SK-N-SH treated with all-trans-retinoic acid at 6 μM for 48 hours (cell line): ENCODE measurements at regions not wholly inside any gene's neighbourhood (a gene's known extent, or its start where the extent isn't known, plus 50 kb on each side); places are given as distances from the start of the nearest gene placed in this dataset.

ENCODE experiments used
- PPARA ChIP-seq: fragments of 250-450 bp; sonication (Bioruptor Pico); IDR thresholded peaks from 2 replicates; pipeline ENCODE4 v1.5.0; 2020; ENCODE audit warnings: mild to moderate bottlenecking, borderline replicate concordance
- ZNF8 ChIP-seq: fragments of 450-650 bp; formaldehyde crosslinking; IDR thresholded peaks from 2 replicates; pipeline ENCODE4 v1.5.0; 2020; ENCODE audit warnings: mild to moderate bottlenecking, moderate library complexity

DNA sequence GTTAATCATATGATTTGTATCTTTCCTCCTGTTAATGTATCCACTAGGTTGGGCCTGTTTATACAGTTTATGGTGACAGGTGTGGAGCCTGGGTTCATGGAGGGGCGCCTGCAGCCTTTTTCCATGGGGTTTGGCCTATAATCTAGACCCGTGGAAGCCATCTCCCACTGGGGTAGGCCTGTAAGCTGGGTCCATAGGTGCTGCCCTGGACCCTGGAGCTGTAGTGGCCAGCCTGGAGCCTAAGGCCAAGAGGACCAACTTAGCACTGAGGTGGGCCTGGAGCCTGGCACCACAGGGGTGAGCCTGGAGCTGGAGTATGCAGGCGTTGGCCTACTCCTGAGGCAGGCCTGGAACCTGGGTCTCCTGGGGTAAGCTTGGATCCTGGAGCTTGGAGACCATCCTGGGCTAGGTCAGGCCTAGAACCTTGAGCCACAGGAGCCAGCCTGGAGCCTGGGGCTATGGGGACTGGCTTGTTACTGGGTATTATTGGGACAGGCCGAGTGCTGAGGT is 249.4 kb upstream of the HTR2C start:
- TF ChIP-seq ZNF8 (no peak), PPARA (CRISPR knock-in tag) (no peak)
